H1 (cell line): ENCODE measurements at regions not wholly inside any gene's neighbourhood (a gene's known extent, or its start where the extent isn't known, plus 50 kb on each side); places are given as distances from the start of the nearest gene placed in this dataset.

Experiments
- CTCF ChIA-PET: fragments of 300-600 bp; sonication (Branson Sonifier 250); formaldehyde crosslinking; loops from one replicate; lab custom pipeline; 2021; ENCODE audit not compliant: partially characterized antibody; lab: Charles Lee
- POLR2A ChIA-PET: fragments of 300-600 bp; sonication (Branson Sonifier 250); formaldehyde crosslinking; loops from one replicate; lab custom pipeline; 2021; ENCODE audit warnings: inconsistent platforms; ENCODE audit not compliant: partially characterized antibody; lab: Charles Lee
- DNase-seq, 2 experiments: peaks; one replicate each; pipeline versions ENCODE4 v3.0.0 to v3.0.0-alpha.2; 2010 to 2022; ENCODE audit warnings: low spot score in 2 of 2, low read depth in 1 of 2, mixed read lengths in 1 of 2
- FAIRE-seq: peaks from 2 replicates; lab custom pipeline; 2011; peaks lifted over from hg19 to GRCh38; lab: Jason Lieb, UNC
- H2AFZ ChIP-seq: 2 replicates; pipeline ENCODE4 v1.8.1; 2012; ENCODE audit warnings: low read length, inconsistent platforms
- H2AK5ac ChIP-seq: 2 replicates; pipeline ENCODE4 v1.6.1; 2013; ENCODE audit warnings: low read depth, low read length
- H2BK120ac ChIP-seq: replicated peaks from 2 replicates; pipeline ENCODE3; 2013; ENCODE audit warnings: low read depth, low read length, inconsistent platforms
- H2BK12ac ChIP-seq: 2 replicates; pipeline ENCODE4 v1.6.1; 2013; ENCODE audit warnings: low read depth, low read length
- H2BK15ac ChIP-seq: 2 replicates; pipeline ENCODE4 v1.6.1; 2013; ENCODE audit warnings: low read length
- H2BK20ac ChIP-seq: 2 replicates; pipeline ENCODE4 v1.6.1; 2013; ENCODE audit warnings: low read length
- H2BK5ac ChIP-seq: 2 replicates; pipeline ENCODE4 v1.6.1; 2013; ENCODE audit warnings: low read depth, low read length
- H3K14ac ChIP-seq: 2 replicates; pipeline ENCODE4 v1.6.1; 2013; ENCODE audit warnings: inconsistent platforms; ENCODE audit not compliant: insufficient read length
- H3K18ac ChIP-seq: 2 replicates; pipeline ENCODE4 v1.6.1; 2013; ENCODE audit warnings: low read length; ENCODE audit errors: extremely low read depth
- H3K23ac ChIP-seq: 2 replicates; pipeline ENCODE4 v1.6.1; 2013; ENCODE audit warnings: inconsistent platforms; ENCODE audit not compliant: insufficient read length
- H3K23me2 ChIP-seq: 2 replicates; pipeline ENCODE4 v1.6.1; 2013; ENCODE audit warnings: low read depth, low read length
- H3K27ac ChIP-seq: 2 replicates; pipeline ENCODE4 v1.6.1; 2011; ENCODE audit warnings: low read depth, low read length, inconsistent platforms
- H3K27me3 ChIP-seq, 4 experiments: replicated peaks in 1 of 4; 1 replicate in 1 of 4; 2 replicates in 3 of 4; pipeline versions ENCODE4 v1.6.1 to v1.8.1; 2011 to 2013; ENCODE audit warnings: low read length in 3 of 4, mild to moderate bottlenecking in 3 of 4, inconsistent platforms in 2 of 4, mixed read lengths in 2 of 4, moderate library complexity in 1 of 4; ENCODE audit not compliant: control insufficient read depth in 3 of 4, insufficient read depth in 3 of 4; ENCODE audit errors: extremely low read depth in 1 of 4
- H3K36me3 ChIP-seq, 4 experiments: 2 replicates each; pipeline versions ENCODE4 v1.6.1 to v1.8.1; 2011 to 2013; ENCODE audit warnings: mild to moderate bottlenecking in 4 of 4, low read length in 3 of 4, moderate library complexity in 2 of 4, control low read depth in 1 of 4, inconsistent platforms in 1 of 4; ENCODE audit not compliant: insufficient read depth in 4 of 4, control insufficient read depth in 2 of 4
- H3K4ac ChIP-seq: replicated peaks from 2 replicates; pipeline ENCODE3; 2013; ENCODE audit warnings: low read length, low read depth, mixed read lengths, inconsistent platforms; ENCODE audit not compliant: insufficient read length
- H3K4me1 ChIP-seq, 4 experiments: replicated peaks in 1 of 4; 1 replicate in 1 of 4; 2 replicates in 3 of 4; pipeline versions ENCODE4 v1.6.1 to v1.8.1; 2011 to 2013; ENCODE audit warnings: low read length in 3 of 4, inconsistent platforms in 2 of 4, mixed read lengths in 1 of 4; ENCODE audit not compliant: insufficient read depth in 4 of 4, control insufficient read depth in 3 of 4
- H3K4me2 ChIP-seq, 2 experiments: 2 replicates each; pipeline versions ENCODE4 v1.6.1 to v1.8.1; 2011 to 2013; ENCODE audit warnings: low read depth in 2 of 2, low read length in 2 of 2, control low read depth in 1 of 2, inconsistent platforms in 1 of 2, mild to moderate bottlenecking in 1 of 2; ENCODE audit not compliant: insufficient read depth in 1 of 2
- H3K4me3 ChIP-seq, 4 experiments: fragments of 200-600, 300-600 bp in 1 of 4; sonication (generic), shearing (Covaris generic), sonication (Bioruptor Twin) in 1 of 4; 2 replicates each; pipeline versions ENCODE4 v1.5.1 to v1.8.1; 2011 to 2016; ENCODE audit warnings: low read length in 4 of 4, low read depth in 3 of 4, control low read depth in 2 of 4, inconsistent platforms in 2 of 4, mild to moderate bottlenecking in 2 of 4, mixed read lengths in 1 of 4, moderate library complexity in 1 of 4; ENCODE audit not compliant: insufficient read depth in 2 of 4; ENCODE audit errors: extremely low read depth in 1 of 4
- H3K56ac ChIP-seq: replicated peaks from 2 replicates; pipeline ENCODE3; 2013; ENCODE audit warnings: low read depth, mild to moderate bottlenecking, mixed read lengths, low read length, inconsistent platforms; ENCODE audit not compliant: insufficient read length
- H3K79me1 ChIP-seq: 2 replicates; pipeline ENCODE4 v1.6.1; 2013; ENCODE audit warnings: low read depth, low read length, control low read depth
- H3K79me2 ChIP-seq, 2 experiments: 2 replicates each; pipeline versions ENCODE4 v1.6.1 to v1.8.1; 2012 to 2013; ENCODE audit warnings: low read length in 2 of 2, mild to moderate bottlenecking in 2 of 2, inconsistent platforms in 1 of 2; ENCODE audit not compliant: insufficient read depth in 2 of 2, control insufficient read depth in 1 of 2
- H3K9ac ChIP-seq, 4 experiments: replicated peaks in 1 of 4; 1 replicate in 1 of 4; 2 replicates in 3 of 4; pipeline versions ENCODE4 v1.6.1 to v1.8.1; 2011 to 2013; ENCODE audit warnings: low read depth in 3 of 4, low read length in 3 of 4, control low read depth in 2 of 4, mild to moderate bottlenecking in 2 of 4, moderate library complexity in 2 of 4, inconsistent platforms in 1 of 4; ENCODE audit errors: extremely low read depth in 1 of 4
- H3K9me3 ChIP-seq, 2 experiments: 2 replicates each; pipeline versions ENCODE4 v1.6.1 to v1.8.1; 2012 to 2013; ENCODE audit warnings: mild to moderate bottlenecking in 2 of 2, moderate library complexity in 2 of 2, control low read depth in 1 of 2, inconsistent platforms in 1 of 2, low read depth in 1 of 2, low read length in 1 of 2, mixed read lengths in 1 of 2; ENCODE audit not compliant: insufficient read depth in 2 of 2
- H4K20me1 ChIP-seq, 2 experiments: replicated peaks in 1 of 2; 2 replicates each; pipeline versions ENCODE3 to v1.8.1; 2011 to 2013; ENCODE audit warnings: inconsistent platforms in 2 of 2, low read length in 2 of 2, mild to moderate bottlenecking in 1 of 2; ENCODE audit not compliant: insufficient read depth in 2 of 2, control insufficient read depth in 1 of 2
- H4K5ac ChIP-seq: 2 replicates; pipeline ENCODE4 v1.6.1; 2013; ENCODE audit warnings: low read length, low read depth, mixed read lengths, inconsistent platforms; ENCODE audit not compliant: insufficient read length
- H4K8ac ChIP-seq: 2 replicates; pipeline ENCODE4 v1.8.0; 2013; ENCODE audit warnings: mild to moderate bottlenecking, moderate library complexity, low read length, inconsistent platforms; ENCODE audit not compliant: insufficient read depth; ENCODE audit errors: extremely low read depth
- H4K91ac ChIP-seq: replicated peaks from 2 replicates; pipeline ENCODE3; 2013; ENCODE audit warnings: low read length, mixed read lengths, inconsistent platforms; ENCODE audit not compliant: insufficient read length
- HDAC2 ChIP-seq, 2 experiments: fragments of 300-600 bp in 1 of 2; sonication (generic) in 1 of 2; IDR thresholded peaks; 2 replicates each; pipeline ENCODE4 v1.6.1; 2011 to 2012; ENCODE audit warnings: low read depth in 2 of 2, low read length in 2 of 2, mild to moderate bottlenecking in 2 of 2, moderate library complexity in 2 of 2, borderline replicate concordance in 1 of 2, inconsistent platforms in 1 of 2
- KDM1A ChIP-seq: fragments of 200-600, 300-600 bp; sonication (generic); IDR thresholded peaks from 2 replicates; pipeline ENCODE4 v1.7.1; 2016; ENCODE audit warnings: mild to moderate bottlenecking, low read length, borderline replicate concordance
- POLR2A ChIP-seq, 2 experiments: IDR thresholded peaks; 1 replicate in 1 of 2; 2 replicates in 1 of 2; pipeline ENCODE4 v1.6.1; 2011; ENCODE audit warnings: low read depth in 2 of 2, low read length in 2 of 2, mild to moderate bottlenecking in 2 of 2; ENCODE audit errors: control extremely low read depth in 1 of 2
- RNF2 ChIP-seq: fragments of 200-900, 300-1000 bp; sonication (generic); IDR thresholded peaks from 2 replicates; pipeline ENCODE4 v1.7.1; 2016; ENCODE audit warnings: borderline replicate concordance, low read depth, mild to moderate bottlenecking, antibody characterized with exemption, low read length; ENCODE audit not compliant: poor library complexity, severe bottlenecking; ENCODE audit errors: missing control alignments
- SIRT6 ChIP-seq: IDR thresholded peaks from one replicate; pipeline ENCODE4 v1.7.1; 2012; ENCODE audit warnings: low read length, inconsistent platforms
- SUZ12 ChIP-seq: fragments of 200-600 bp; sonication (generic); IDR thresholded peaks from 2 replicates; pipeline ENCODE4 v1.6.1; 2012; ENCODE audit warnings: mild to moderate bottlenecking, inconsistent platforms, low read length, moderate library complexity, mixed read lengths
- WGBS, 2 experiments: shearing (Covaris generic) in 1 of 2; methylation state at CpG; one replicate each; pipeline versions ENCODE4 v1.1.6 to v1.1.7; 2013 to 2015; ENCODE audit warnings: low lambda C conversion rate in 2 of 2, mixed read lengths in 2 of 2, inconsistent platforms in 1 of 2, low coverage in 1 of 2, missing lambda C conversion rate in 1 of 2; ENCODE audit not compliant: insufficient replicate concordance in 2 of 2, insufficient coverage in 1 of 2, insufficient read length in 1 of 2; ENCODE audit errors: extremely low coverage in 1 of 2, missing lambda C conversion rate in 1 of 2; 5-methylcytosine and 5-hydroxymethylcytosine counted together
- TF ChIP-seq, protein P1 (sequence below): IDR thresholded peaks from 2 replicates; pipeline ENCODE4 v1.6.1; 2011; ENCODE audit warnings: low read depth, mild to moderate bottlenecking, low read length; ENCODE audit not compliant: insufficient read depth
- TF ChIP-seq, protein P2 (sequence below): IDR thresholded peaks from 2 replicates; pipeline ENCODE4 v1.6.1; 2011; ENCODE audit warnings: low read length, improper control_type of control experiment

DNA sequence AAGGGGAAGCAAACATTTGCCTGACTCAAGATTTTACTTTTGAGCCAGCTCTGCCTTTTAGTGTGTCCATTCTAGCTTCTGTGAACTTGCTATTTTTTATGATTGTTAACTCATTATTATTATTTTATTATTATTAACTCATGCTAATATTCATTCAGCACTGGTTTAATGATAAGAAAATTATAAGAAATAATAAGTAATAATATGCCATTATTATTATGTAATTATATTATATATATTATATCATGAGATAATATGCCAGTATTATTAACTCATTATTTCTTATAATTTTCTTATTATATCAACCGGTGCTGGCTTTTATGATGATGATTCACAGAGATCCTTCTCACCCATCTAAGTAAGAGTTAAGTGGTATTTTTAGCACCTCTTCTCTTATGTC, 79.3 kb upstream of the NPVF start:
- FAIRE-seq (no peak), DNase-seq (no peak)
- no peak overlapping the region for H3K23ac ChIP-seq
- POLR2A ChIA-PET: no interaction called here
- peaks cover 0 to 11% (median 3%) of the 10 kb centered on the region in 4 experiments; a peak in 2 of 7 replicates for H3K4me1 ChIP-seq
- CTCF ChIA-PET: no interaction called here
- no peak overlapping the region for H3K18ac ChIP-seq
- no peak overlapping the region for H2BK15ac ChIP-seq
- no peak overlapping the region for H3K4me2 ChIP-seq
- no peaks in the 10 kb centered on the region for H3K79me2 ChIP-seq
- H4K91ac ChIP-seq: no peak overlapping the region
- TF ChIP-seq SUZ12 (no peak), HDAC2 (IDR thresholded peaks at IDR 0.05; ENCODE audit: borderline replicate concordance in 1 of 2, low read depth in 2 of 2, low read length in 2 of 2) (no peak), KDM1A (no peak), POLR2A (IDR thresholded peaks at IDR 0.05; ENCODE audit: control extremely low read depth in 1 of 2, low read depth in 2 of 2, low read length in 2 of 2) (no peak), RNF2 (no peak), SIRT6 (no peak)
- TF ChIP-seq, protein P1, sequence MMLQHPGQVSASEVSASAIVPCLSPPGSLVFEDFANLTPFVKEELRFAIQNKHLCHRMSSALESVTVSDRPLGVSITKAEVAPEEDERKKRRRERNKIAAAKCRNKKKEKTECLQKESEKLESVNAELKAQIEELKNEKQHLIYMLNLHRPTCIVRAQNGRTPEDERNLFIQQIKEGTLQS: no peak
- TF ChIP-seq, protein P2, sequence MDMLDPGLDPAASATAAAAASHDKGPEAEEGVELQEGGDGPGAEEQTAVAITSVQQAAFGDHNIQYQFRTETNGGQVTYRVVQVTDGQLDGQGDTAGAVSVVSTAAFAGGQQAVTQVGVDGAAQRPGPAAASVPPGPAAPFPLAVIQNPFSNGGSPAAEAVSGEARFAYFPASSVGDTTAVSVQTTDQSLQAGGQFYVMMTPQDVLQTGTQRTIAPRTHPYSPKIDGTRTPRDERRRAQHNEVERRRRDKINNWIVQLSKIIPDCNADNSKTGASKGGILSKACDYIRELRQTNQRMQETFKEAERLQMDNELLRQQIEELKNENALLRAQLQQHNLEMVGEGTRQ: no peak
- TF ChIP-seq, all 59 proteins: peak for 0
- Histone ChIP-seq H3K23me2 (no peaks in the 10 kb centered on the region), H3K14ac (no peak overlapping the region), H2BK5ac (no peak overlapping the region), H2AFZ (no peak overlapping the region), H3K36me3 (no peaks in the 10 kb centered on the region), H2BK120ac (no peak overlapping the region), H3K27me3 (no peaks in the 10 kb centered on the region), H3K27ac (no peak overlapping the region), H3K9ac (no peak overlapping the region), H3K4me3 (no peak overlapping the region), H3K79me1 (no peaks in the 10 kb centered on the region), H2AK5ac (no peak overlapping the region), H2BK12ac (no peak overlapping the region), H4K8ac (no peak overlapping the region), H3K9me3 (no peaks in the 10 kb centered on the region), H3K56ac (no peak overlapping the region), H2BK20ac (no peak overlapping the region), H4K20me1 (no peaks in the 10 kb centered on the region), H3K4ac (no peak overlapping the region), H4K5ac (no peak overlapping the region)
- WGBS, 2 experiments: 100% methylated on average over 1 of the region's 1 CpG; no CpG with 5 or more reads in 1 of the 2 experiments
